Transverse colon (tissue), 4 donors: ENCODE measurements at regions not wholly inside any gene's neighbourhood (a gene's known extent, or its start where the extent isn't known, plus 50 kb on each side); places are given as distances from the start of the nearest gene placed in this dataset.

Experiments
- DNase-seq: peaks from one replicate; pipeline ENCODE4 v3.0.0-alpha.2; 2019
- H3K27ac ChIP-seq, 4 donors: fragments of 200-600 bp; sonication (generic); 2 replicates each; pipeline ENCODE4 v1.5.1; 2016 to 2018; ENCODE audit warnings: inconsistent platforms in 4 of 4
- H3K27me3 ChIP-seq: fragments of 200-600 bp; sonication (generic); 2 replicates; pipeline ENCODE4 v1.5.1; 2017; ENCODE audit warnings: inconsistent platforms
- H3K36me3 ChIP-seq, 4 donors: fragments of 200-600 bp; sonication (generic); 2 replicates each; pipeline ENCODE4 v1.5.1; 2017 to 2019; ENCODE audit warnings: inconsistent platforms in 4 of 4
- H3K4me1 ChIP-seq, 4 donors: fragments of 200-600 bp; sonication (generic); 2 replicates each; pipeline ENCODE4 v1.5.1; 2017 to 2020; ENCODE audit warnings: inconsistent platforms in 4 of 4
- H3K4me3 ChIP-seq, 4 donors: fragments of 200-600 bp; sonication (generic); 1 replicate in 1 of 4; 2 replicates in 3 of 4; pipeline versions ENCODE4 v1.5.1 to v1.6.1; 2017 to 2019; ENCODE audit warnings: inconsistent platforms in 4 of 4
- H3K9me3 ChIP-seq, 2 donors: fragments of 200-600 bp; sonication (generic); 2 replicates each; pipeline ENCODE4 v1.5.1; 2017 to 2019; ENCODE audit warnings: inconsistent platforms in 2 of 2
- CTCF ChIP-seq, 5 experiments: fragments of 200-600 bp in 3 of 5; fragments of 450-650 bp in 2 of 5; sonication (generic) in 3 of 5; IDR thresholded peaks; 1 replicate in 2 of 5; 2 replicates in 3 of 5; pipeline ENCODE4 v1.5.1; 2016 to 2017; ENCODE audit warnings: antibody characterized with exemption in 5 of 5, inconsistent platforms in 3 of 5, mild to moderate bottlenecking in 2 of 5, moderate library complexity in 1 of 5
- EP300 ChIP-seq: sonication (generic); formaldehyde crosslinking; IDR thresholded peaks from one replicate; pipeline ENCODE4 v1.6.1; 2017; ENCODE audit warnings: antibody characterized with exemption, low read depth
- POLR2A ChIP-seq: fragments of 450-650 bp; IDR thresholded peaks from one replicate; pipeline ENCODE4 v1.6.1; 2016; ENCODE audit warnings: antibody characterized with exemption, mild to moderate bottlenecking, moderate library complexity
- POLR2AphosphoS5 ChIP-seq, 3 donors: sonication (generic); formaldehyde crosslinking; IDR thresholded peaks; one replicate each; pipeline ENCODE4 v1.6.1; 2016; ENCODE audit warnings: antibody characterized with exemption in 3 of 3
- WGBS, 2 donors: methylation state at CpG; one replicate each; pipeline ENCODE4 v1.1.5; 2018; ENCODE audit warnings: low coverage in 1 of 2; 5-methylcytosine and 5-hydroxymethylcytosine counted together
- in situ Hi-C, 4 donors: fragments of 200-750 bp; cut with MboI; loops; one replicate each; pipeline versions ENCODE4 v1.15.0 to v1.15.1; 2017; ENCODE audit warnings: low sequenced_read_pairs in 3 of 4, low pct_ligation_motif_present in 1 of 4, low pct_unique_long_range_greater_than_20kb in 1 of 4
- intact Hi-C: fragments of 100-400 bp; cut with DNase I; formaldehyde crosslinking; loops from one replicate; pipeline ENCODE4 v1.15.1; 2023; ENCODE audit warnings: low total_unique reads

- TF ChIP-seq EP300 (no peak), POLR2A (no peak), POLR2AphosphoS5 (IDR thresholded peaks at IDR 0.05) (no peak), CTCF (IDR thresholded peaks at IDR 0.05) (no peak)
- in situ Hi-C loops, result no loop called here
- no peak overlapping the region for H3K4me3 ChIP-seq
- intact Hi-C loops, result no loop called here
- H3K4me1 ChIP-seq, result no peaks in the 10 kb centered on the region
- no peaks in the 10 kb centered on the region for H3K9me3 ChIP-seq
- no peaks in the 10 kb centered on the region for H3K27me3 ChIP-seq
- no peak for DNase-seq
- 95 to 100% methylated on average over 2 to 4 of the region's 4 CpGs for WGBS, 2 donors
- H3K27ac ChIP-seq, result no peak overlapping the region
- H3K36me3 ChIP-seq, result no peaks in the 10 kb centered on the region
Measured at GRCh38 chr1:58405660-58406059, 140.9 kb downstream of the OMA1 start.

- Histone ChIP-seq H3K4me3 (no peak overlapping the region), H3K4me1 (no peaks in the 10 kb centered on the region), H3K27me3 (no peaks in the 10 kb centered on the region), H3K36me3 (no peaks in the 10 kb centered on the region), H3K27ac (peak overlapping the region in 1 of 4 donors; percentile 3), H3K9me3 (no peaks in the 10 kb centered on the region)
- TF ChIP-seq EP300 (no peak), POLR2AphosphoS5 (IDR thresholded peaks at IDR 0.05) (no peak), POLR2A (no peak), CTCF (IDR thresholded peaks at IDR 0.05) (no peak)
- no peak for DNase-seq
- intact Hi-C loops, result no loop called here
- 77% methylated on average over 1 of the region's 1 CpG; no CpG with 5 or more reads in 1 of the 2 donors for WGBS, 2 donors
- in situ Hi-C loops, result no loop called here
Measured at GRCh38 chr1:58403894-58404293, 142.6 kb downstream of the OMA1 start.

- intact Hi-C loops, result no loop called here
- Histone ChIP-seq H3K4me1 (no peaks in the 10 kb centered on the region), H3K27me3 (no peaks in the 10 kb centered on the region), H3K27ac (peak overlapping the region in 2 of 4 donors; percentile 8 to 16), H3K36me3 (no peaks in the 10 kb centered on the region), H3K4me3 (no peak overlapping the region), H3K9me3 (no peaks in the 10 kb centered on the region)
- TF ChIP-seq POLR2A, result no peak
- no peak for TF ChIP-seq EP300
- TF ChIP-seq CTCF (IDR thresholded peaks at IDR 0.05), result no peak
- no peak for TF ChIP-seq POLR2AphosphoS5 (IDR thresholded peaks at IDR 0.05)
- WGBS, 2 donors, result 55 to 63% methylated on average over 5 to 6 of the region's 6 CpGs
- DNase-seq, result no peak
- in situ Hi-C loops, result no loop called here
Measured at GRCh38 chr1:58402444-58402843, 144.1 kb downstream of the OMA1 start.

- intact Hi-C loops (no loop called here), in situ Hi-C loops (no loop called here)
- no peaks in the 10 kb centered on the region for H3K9me3 ChIP-seq
- no peak overlapping the region for H3K4me3 ChIP-seq
- WGBS, 2 donors, result 67% methylated on average over 6 of the region's 6 CpGs; no CpG with 5 or more reads in 1 of the 2 donors
- no peaks in the 10 kb centered on the region for H3K27me3 ChIP-seq
- no peaks in the 10 kb centered on the region for H3K4me1 ChIP-seq
- DNase-seq, result no peak
- no peaks in the 10 kb centered on the region for H3K36me3 ChIP-seq
- peak overlapping the region in 2 of 4 donors; percentile 8 to 16 for H3K27ac ChIP-seq
- TF ChIP-seq EP300 (no peak), CTCF (IDR thresholded peaks at IDR 0.05) (no peak), POLR2A (no peak), POLR2AphosphoS5 (IDR thresholded peaks at IDR 0.05) (no peak)
Measured at GRCh38 chr1:58401991-58402390, 144.5 kb downstream of the OMA1 start.
